BJ (cell line): ENCODE measurements at regions not wholly inside any gene's neighbourhood (a gene's known extent, or its start where the extent isn't known, plus 50 kb on each side); places are given as distances from the start of the nearest gene placed in this dataset.

Source experiments
- CTCF ChIA-PET: fragments of 350-600 bp; formaldehyde crosslinking; extraction: SDS; loops from one replicate; lab custom pipeline; 2021; ENCODE audit warnings: antibody characterized with exemption, inconsistent platforms; lab: Yijun Ruan, JAX
- POLR2A ChIA-PET: fragments of 300-600 bp; sonication (Branson Sonifier 250); formaldehyde crosslinking; extraction: SDS; loops from one replicate; lab custom pipeline; 2021; ENCODE audit warnings: antibody characterized with exemption; lab: Charles Lee
- DNase-seq: peaks from one replicate; pipeline ENCODE4 v3.0.0-alpha.2; 2011; ENCODE audit warnings: low read depth
- H3K27me3 ChIP-seq: 2 replicates; pipeline ENCODE4 v1.6.0; 2011; ENCODE audit warnings: low read length; ENCODE audit not compliant: control insufficient read depth, insufficient read depth
- H3K36me3 ChIP-seq: 2 replicates; pipeline ENCODE4 v1.5.1; 2011; ENCODE audit warnings: low read length; ENCODE audit not compliant: control insufficient read depth, insufficient read depth
- H3K4me3 ChIP-seq: 2 replicates; pipeline ENCODE4 v1.5.1; 2011; ENCODE audit warnings: low read depth, mild to moderate bottlenecking, control low read depth, low read length
- CTCF ChIP-seq: IDR thresholded peaks from 2 replicates; pipeline ENCODE4 v1.5.1; 2011; ENCODE audit warnings: low read depth, mild to moderate bottlenecking, control low read depth, inconsistent platforms, low read length, moderate library complexity; ENCODE audit not compliant: insufficient read depth

GRCh38 chr6:153412519-153412918 is 281.4 kb upstream of the RGS17 start:
- POLR2A ChIA-PET = no interaction called here
- DNase-seq = no peak
- Histone ChIP-seq H3K36me3 (no peaks in the 10 kb centered on the region), H3K4me3 (no peak overlapping the region), H3K27me3 (no peaks in the 10 kb centered on the region)
- no peak for TF ChIP-seq CTCF
- CTCF ChIA-PET = no interaction called here

- ChIA-PET POLR2A (no interaction called here), CTCF (no interaction called here)
- no peak for TF ChIP-seq CTCF
- Histone ChIP-seq H3K4me3 (no peak overlapping the region), H3K27me3 (no peaks in the 10 kb centered on the region), H3K36me3 (no peaks in the 10 kb centered on the region)
- no peak for DNase-seq
Observed at GRCh38 chr6:153411070-153411648, 280.1 kb upstream of the RGS17 start.

GRCh38 chr6:153405931-153406330 is 274.8 kb upstream of the RGS17 start:
- POLR2A ChIA-PET = no interaction called here
- H3K27me3 ChIP-seq = no peaks in the 10 kb centered on the region
- CTCF ChIA-PET = no interaction called here

GRCh38 chr6:153401751-153402150 is 270.7 kb upstream of the RGS17 start:
- Histone ChIP-seq H3K4me3 (no peak overlapping the region), H3K27me3 (no peaks in the 10 kb centered on the region), H3K36me3 (no peaks in the 10 kb centered on the region)
- no peak for TF ChIP-seq CTCF
- no peak for DNase-seq
- POLR2A ChIA-PET = no interaction called here
- CTCF ChIA-PET = no interaction called here

More at GRCh38 chr6:153405931-153406330, 274.8 kb upstream of the RGS17 start:
- Histone ChIP-seq H3K4me3 (no peak overlapping the region), H3K36me3 (no peaks in the 10 kb centered on the region)
- DNase-seq = no peak
- TF ChIP-seq CTCF = no peak

- POLR2A ChIA-PET = no interaction called here
- no peaks in the 10 kb centered on the region for H3K36me3 ChIP-seq
- CTCF ChIA-PET = no interaction called here
- H3K4me3 ChIP-seq = no peak overlapping the region
- no peak for TF ChIP-seq CTCF
- no peak for DNase-seq
- no peaks in the 10 kb centered on the region for H3K27me3 ChIP-seq
Observed at GRCh38 chr6:153392156-153392555, 261.1 kb upstream of the RGS17 start.
